ENCODE measurements at regions not wholly inside any gene's neighbourhood (a gene's known extent, or its start where the extent isn't known, plus 50 kb on each side); places are given as distances from the start of the nearest gene placed in this dataset.

GRCh38 chr2:15701341-15701907, 109.8 kb downstream of the DDX1 start:
- H3K4me1 ChIP-seq (ENCODE audit: control insufficient read depth, insufficient read depth, low read length), result no peaks in the 10 kb centered on the region
- H3K4me3 ChIP-seq (ENCODE audit: low read depth, low read length), result no peak overlapping the region
- no peaks in the 10 kb centered on the region for H3K36me3 ChIP-seq (ENCODE audit: control insufficient read depth in 2 of 2, insufficient read depth in 1 of 2, low read length in 2 of 2)
- ChIA-PET CTCF (interaction anchor here (0.6 to 0.9 kb wide), 3 partner anchors 13 to 1446 kb away, joined by 3 read pairs; no protein-coding TSS in a partner anchor), POLR2A (no interaction called here)
- TF ChIP-seq ZSCAN30 (tag by site-specific recombination; IDR thresholded peaks at IDR 0.05), result no peak
- TF ChIP-seq ZNF16 (tag by site-specific recombination; IDR thresholded peaks at IDR 0.05; ENCODE audit: low read depth), result no peak
- TF ChIP-seq ZNF501 (tag by site-specific recombination; IDR thresholded peaks at IDR 0.05), result no peak
- no peak for TF ChIP-seq ZFP3 (tag by site-specific recombination; IDR thresholded peaks at IDR 0.05; ENCODE audit: low read depth)
- no peak for TF ChIP-seq ZNF677 (tag by site-specific recombination; IDR thresholded peaks at IDR 0.05)
- H3K9me3 ChIP-seq (ENCODE audit: control insufficient read depth, insufficient read depth, low read depth, low read length), result no peaks in the 10 kb centered on the region
- H3K27ac ChIP-seq (ENCODE audit: extremely low read depth, low read depth, low read length), result no peak overlapping the region

GRCh38 chr2:15701991-15702390, 110.3 kb downstream of the DDX1 start:
- no peaks in the 10 kb centered on the region for H3K4me1 ChIP-seq (ENCODE audit: control insufficient read depth, insufficient read depth, low read length)
- H3K27ac ChIP-seq (ENCODE audit: extremely low read depth, low read depth, low read length), result no peak overlapping the region
- ChIA-PET POLR2A (no interaction called here), CTCF (no interaction called here)
- no peak for TF ChIP-seq ZXDB (tag by site-specific recombination; IDR thresholded peaks at IDR 0.05)
- no peak for TF ChIP-seq ZNF530 (tag by site-specific recombination; IDR thresholded peaks at IDR 0.05; ENCODE audit: low read depth)
- TF ChIP-seq ZEB2 (tag by site-specific recombination; IDR thresholded peaks at IDR 0.05), result no peak
- no peak overlapping the region for H3K4me3 ChIP-seq (ENCODE audit: low read depth, low read length)
- no peaks in the 10 kb centered on the region for H3K9me3 ChIP-seq (ENCODE audit: control insufficient read depth, insufficient read depth, low read depth, low read length)
- no peaks in the 10 kb centered on the region for H3K36me3 ChIP-seq (ENCODE audit: control insufficient read depth in 2 of 2, insufficient read depth in 1 of 2, low read length in 2 of 2)

- no peaks in the 10 kb centered on the region for H3K4me1 ChIP-seq (ENCODE audit: control insufficient read depth, insufficient read depth, low read length)
- H3K36me3 ChIP-seq (ENCODE audit: control insufficient read depth in 2 of 2, insufficient read depth in 1 of 2, low read length in 2 of 2), result no peaks in the 10 kb centered on the region
- ChIA-PET POLR2A (no interaction called here), CTCF (no interaction called here)
- TF ChIP-seq ZNF302 (tag by site-specific recombination; IDR thresholded peaks at IDR 0.05; ENCODE audit: low read depth) (no peak), BCL11B (tag by site-specific recombination; IDR thresholded peaks at IDR 0.05; ENCODE audit: low read depth) (no peak), SP7 (tag by site-specific recombination; IDR thresholded peaks at IDR 0.05) (no peak), CTCF (tag by site-specific recombination; IDR thresholded peaks at IDR 0.05) (no peak), ZNF776 (tag by site-specific recombination; IDR thresholded peaks at IDR 0.05; ENCODE audit: borderline replicate concordance) (no peak), ZNF449 (tag by site-specific recombination; IDR thresholded peaks at IDR 0.05) (no peak), ZNF639 (tag by site-specific recombination; IDR thresholded peaks at IDR 0.05) (no peak), GLIS1 (tag by site-specific recombination; IDR thresholded peaks at IDR 0.05) (no peak), ZNF214 (tag by site-specific recombination; IDR thresholded peaks at IDR 0.05; ENCODE audit: borderline replicate concordance) (no peak), ZNF416 (tag by site-specific recombination; IDR thresholded peaks at IDR 0.05) (no peak), ZIC2 (tag by site-specific recombination; IDR thresholded peaks at IDR 0.05) (no peak), ATF2 (tag by site-specific recombination; IDR thresholded peaks at IDR 0.05; ENCODE audit: low read depth) (no peak), ZBTB1 (tag by site-specific recombination; IDR thresholded peaks at IDR 0.05) (no peak)
- H3K27ac ChIP-seq (ENCODE audit: extremely low read depth, low read depth, low read length), result no peak overlapping the region
- no peak overlapping the region for H3K4me3 ChIP-seq (ENCODE audit: low read depth, low read length)
- H3K9me3 ChIP-seq (ENCODE audit: control insufficient read depth, insufficient read depth, low read depth, low read length), result no peaks in the 10 kb centered on the region
Observed at GRCh38 chr2:15702452-15702851, 110.8 kb downstream of the DDX1 start.
